ENCODE measurements at regions not wholly inside any gene's neighbourhood (a gene's known extent, or its start where the extent isn't known, plus 50 kb on each side); places are given as distances from the start of the nearest gene placed in this dataset.

DNA sequence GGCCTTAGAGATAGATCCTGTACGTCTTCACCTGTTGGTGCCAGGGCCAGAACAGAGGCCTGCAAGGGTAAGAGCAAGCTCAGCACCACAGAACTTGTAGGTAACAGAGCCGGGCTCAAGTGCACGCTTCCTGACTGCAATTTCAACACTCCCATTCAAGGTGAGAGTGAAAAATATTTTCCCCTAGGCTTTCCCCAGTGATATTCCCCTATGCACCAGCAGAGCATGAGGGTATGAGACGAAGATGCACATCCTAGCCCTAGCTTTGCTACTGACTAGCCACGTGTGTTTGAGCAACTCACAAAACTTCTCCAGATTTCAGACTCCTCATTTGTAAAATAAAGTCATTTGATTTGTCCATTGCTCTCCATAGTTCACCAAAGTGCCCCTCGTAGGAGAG lies 411.6 kb downstream of the ZNF521 start:
- Histone ChIP-seq H3K36me3 (replicated peaks) (no peaks in the 10 kb centered on the region), H3K27me3 (replicated peaks) (no peaks in the 10 kb centered on the region), H3K4me3 (ENCODE audit: low read depth, low read length) (no peak overlapping the region), H3K27ac (no peak overlapping the region)
- in situ Hi-C loops (cut with HindIII; ENCODE audit: low pct_ligation_motif_present, low sequenced_read_pairs) = no loop called here
- DNase-seq = no peak
- TF ChIP-seq, protein P1, sequence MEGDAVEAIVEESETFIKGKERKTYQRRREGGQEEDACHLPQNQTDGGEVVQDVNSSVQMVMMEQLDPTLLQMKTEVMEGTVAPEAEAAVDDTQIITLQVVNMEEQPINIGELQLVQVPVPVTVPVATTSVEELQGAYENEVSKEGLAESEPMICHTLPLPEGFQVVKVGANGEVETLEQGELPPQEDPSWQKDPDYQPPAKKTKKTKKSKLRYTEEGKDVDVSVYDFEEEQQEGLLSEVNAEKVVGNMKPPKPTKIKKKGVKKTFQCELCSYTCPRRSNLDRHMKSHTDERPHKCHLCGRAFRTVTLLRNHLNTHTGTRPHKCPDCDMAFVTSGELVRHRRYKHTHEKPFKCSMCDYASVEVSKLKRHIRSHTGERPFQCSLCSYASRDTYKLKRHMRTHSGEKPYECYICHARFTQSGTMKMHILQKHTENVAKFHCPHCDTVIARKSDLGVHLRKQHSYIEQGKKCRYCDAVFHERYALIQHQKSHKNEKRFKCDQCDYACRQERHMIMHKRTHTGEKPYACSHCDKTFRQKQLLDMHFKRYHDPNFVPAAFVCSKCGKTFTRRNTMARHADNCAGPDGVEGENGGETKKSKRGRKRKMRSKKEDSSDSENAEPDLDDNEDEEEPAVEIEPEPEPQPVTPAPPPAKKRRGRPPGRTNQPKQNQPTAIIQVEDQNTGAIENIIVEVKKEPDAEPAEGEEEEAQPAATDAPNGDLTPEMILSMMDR (IDR thresholded peaks at IDR 0.05; ENCODE audit: low read depth, low read length, missing control alignments) = no peak

- Histone ChIP-seq H3K36me3 (replicated peaks) (no peaks in the 10 kb centered on the region), H3K4me3 (ENCODE audit: low read depth, low read length) (no peak overlapping the region), H3K27ac (no peak overlapping the region), H3K27me3 (replicated peaks) (no peaks in the 10 kb centered on the region)
- TF ChIP-seq, protein P1 (IDR thresholded peaks at IDR 0.05; ENCODE audit: low read depth, low read length, missing control alignments) = no peak
- DNase-seq = no peak
- in situ Hi-C loops (cut with HindIII; ENCODE audit: low pct_ligation_motif_present, low sequenced_read_pairs) = no loop called here
Observed at GRCh38 chr18:24941174-24941951, 410.6 kb downstream of the ZNF521 start.

DNA sequence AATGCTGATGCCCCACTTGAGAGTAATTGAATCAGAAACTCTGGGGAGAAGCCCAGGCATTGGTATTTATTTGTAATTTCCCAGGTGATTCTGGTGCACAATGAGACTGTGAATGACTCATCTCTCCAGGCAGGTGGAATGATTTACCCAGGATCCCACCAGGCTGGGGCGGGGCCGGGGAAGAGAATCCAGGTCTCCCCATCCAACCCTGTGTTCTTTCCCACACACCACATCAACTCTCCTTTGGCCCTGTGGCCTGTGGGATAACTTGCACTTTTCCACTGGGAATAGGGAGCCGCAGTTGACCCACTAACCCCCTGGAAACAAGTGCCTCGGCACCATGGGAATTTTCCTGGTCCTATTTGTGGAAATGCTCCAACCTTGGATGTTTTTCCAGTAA lies 409.8 kb downstream of the ZNF521 start:
- Histone ChIP-seq H3K36me3 (replicated peaks) (no peaks in the 10 kb centered on the region), H3K4me3 (ENCODE audit: low read depth, low read length) (no peak overlapping the region), H3K27me3 (replicated peaks) (no peaks in the 10 kb centered on the region), H3K27ac (no peak overlapping the region)
- in situ Hi-C loops (cut with HindIII; ENCODE audit: low pct_ligation_motif_present, low sequenced_read_pairs) = no loop called here
- TF ChIP-seq, protein P1 (IDR thresholded peaks at IDR 0.05; ENCODE audit: low read depth, low read length, missing control alignments) = no peak
- no peak for DNase-seq

- Histone ChIP-seq H3K27me3 (replicated peaks) (no peaks in the 10 kb centered on the region), H3K4me3 (ENCODE audit: low read depth, low read length) (no peak overlapping the region), H3K27ac (no peak overlapping the region), H3K36me3 (replicated peaks) (no peaks in the 10 kb centered on the region)
- DNase-seq = no peak
- in situ Hi-C loops (cut with HindIII; ENCODE audit: low pct_ligation_motif_present, low sequenced_read_pairs) = no loop called here
- TF ChIP-seq, protein P1 (IDR thresholded peaks at IDR 0.05; ENCODE audit: low read depth, low read length, missing control alignments) = no peak
Observed at GRCh38 chr18:24947521-24948305, 404.3 kb downstream of the ZNF521 start.

DNA sequence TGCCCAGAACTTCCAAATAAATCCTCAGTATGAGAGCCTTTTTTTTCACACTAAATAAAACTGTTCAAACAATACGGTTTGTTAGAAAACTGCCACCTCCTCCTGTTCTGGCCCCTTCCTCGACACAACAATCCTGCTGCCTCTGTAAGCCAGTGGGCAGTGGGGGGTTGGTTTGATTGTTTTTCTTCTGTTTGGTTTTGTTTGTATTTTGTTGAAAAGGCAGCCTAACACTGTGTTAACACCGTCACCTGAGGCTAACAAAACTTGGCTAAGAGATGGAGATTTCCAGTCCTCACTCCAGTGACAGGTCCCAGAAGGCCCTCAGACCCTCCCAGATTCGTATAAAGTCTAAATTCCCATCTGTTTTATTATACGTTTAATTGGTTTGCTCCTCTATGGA lies 402.1 kb downstream of the ZNF521 start:
- H3K27ac ChIP-seq = no peak overlapping the region
- DNase-seq = no peak
- no peak overlapping the region for H3K4me3 ChIP-seq (ENCODE audit: low read depth, low read length)
- TF ChIP-seq, protein P1 (IDR thresholded peaks at IDR 0.05; ENCODE audit: low read depth, low read length, missing control alignments) = no peak
- in situ Hi-C loops (cut with HindIII; ENCODE audit: low pct_ligation_motif_present, low sequenced_read_pairs) = no loop called here
- H3K36me3 ChIP-seq (replicated peaks) = no peaks in the 10 kb centered on the region
- no peaks in the 10 kb centered on the region for H3K27me3 ChIP-seq (replicated peaks)

Measured in brain microvascular endothelial cell (primary cell).